Subcutaneous abdominal adipose tissue (tissue), 5 donors: ENCODE measurements at regions not wholly inside any gene's neighbourhood (a gene's known extent, or its start where the extent isn't known, plus 50 kb on each side); places are given as distances from the start of the nearest gene placed in this dataset.
"Not testable (repeated sequence)": the region's sequence is repeated elsewhere in the genome, so short reads cannot be mapped to it uniquely, and the experiment has no call there.

Source experiments
- H3K27ac ChIP-seq: one replicate; pipeline ENCODE4 v1.7.0; 2013; ENCODE audit warnings: low read depth, mild to moderate bottlenecking, inconsistent platforms, low read length, moderate library complexity
- H3K27me3 ChIP-seq, 5 donors: one replicate each; pipeline ENCODE4 v1.7.0; 2013; ENCODE audit warnings: low read length in 5 of 5, inconsistent platforms in 1 of 5; ENCODE audit not compliant: control insufficient read depth in 5 of 5, insufficient read depth in 4 of 5
- H3K36me3 ChIP-seq, 5 donors: one replicate each; pipeline ENCODE4 v1.7.0; 2013; ENCODE audit warnings: low read length in 5 of 5; ENCODE audit not compliant: control insufficient read depth in 5 of 5, insufficient read depth in 5 of 5
- H3K4me1 ChIP-seq, 5 donors: one replicate each; pipeline ENCODE4 v1.7.0; 2013; ENCODE audit warnings: low read length in 5 of 5, mild to moderate bottlenecking in 3 of 5, moderate library complexity in 1 of 5; ENCODE audit not compliant: control insufficient read depth in 5 of 5, insufficient read depth in 5 of 5
- H3K4me3 ChIP-seq, 5 donors: one replicate each; pipeline ENCODE4 v1.7.0; 2013; ENCODE audit warnings: low read length in 5 of 5, low read depth in 1 of 5
- H3K9ac ChIP-seq, 5 donors: one replicate each; pipeline ENCODE4 v1.7.0; 2013; ENCODE audit warnings: low read length in 5 of 5, mild to moderate bottlenecking in 4 of 5, moderate library complexity in 3 of 5
- H3K9me3 ChIP-seq, 5 donors: one replicate each; pipeline ENCODE4 v1.7.0; 2013; ENCODE audit warnings: low read length in 5 of 5; ENCODE audit not compliant: control insufficient read depth in 5 of 5
- donor health status: healthy.
- donor health status: healthy.
- donor health status: healthy.
- donor health status: healthy.
- donor health status: healthy.

DNA sequence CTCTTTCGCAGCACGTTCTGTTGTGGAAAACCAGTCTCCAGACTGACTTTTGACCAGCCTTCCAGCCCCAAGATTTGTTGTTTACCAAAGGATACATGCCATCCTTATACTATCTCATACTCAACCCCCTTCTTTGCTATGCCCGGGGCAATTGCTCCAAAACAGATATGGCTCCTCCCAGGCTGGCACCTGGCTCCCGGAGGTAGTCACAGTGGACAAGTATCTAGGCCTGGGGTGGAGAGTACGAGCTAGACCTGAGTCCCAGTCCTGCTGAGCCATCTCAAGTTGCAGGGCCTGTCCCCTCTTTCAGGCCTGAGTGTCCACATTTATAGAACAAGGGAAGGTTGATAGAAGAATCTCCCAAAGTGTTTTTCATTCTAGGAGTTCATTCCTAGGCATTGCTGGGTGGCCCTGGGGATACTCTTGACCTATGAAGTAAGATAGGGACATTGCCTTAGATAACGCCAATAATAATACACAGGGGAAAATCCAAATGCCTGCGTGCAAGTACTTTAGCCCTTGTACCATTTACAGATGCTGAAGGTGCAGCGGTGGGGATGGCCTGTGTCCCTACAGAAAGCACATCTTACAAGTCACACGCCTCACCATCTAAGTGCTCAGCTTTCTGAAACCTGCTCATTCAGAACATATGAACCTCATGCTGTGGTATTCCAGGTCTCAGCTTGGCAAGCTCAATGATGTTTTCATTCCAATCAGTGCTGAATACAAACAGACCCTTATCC lies 136.7 kb upstream of the MAMLD1 start:
- Histone ChIP-seq H3K9me3 (no peaks in the 10 kb centered on the region), H3K4me1 (no peaks in the 10 kb centered on the region), H3K27me3 (peaks cover 3 to 13% (median 4%) of the 10 kb centered on the region in 5 donors), H3K27ac (no peak overlapping the region), H3K4me3 (no peak overlapping the region), H3K36me3 (no peaks in the 10 kb centered on the region), H3K9ac (no peak overlapping the region)

DNA sequence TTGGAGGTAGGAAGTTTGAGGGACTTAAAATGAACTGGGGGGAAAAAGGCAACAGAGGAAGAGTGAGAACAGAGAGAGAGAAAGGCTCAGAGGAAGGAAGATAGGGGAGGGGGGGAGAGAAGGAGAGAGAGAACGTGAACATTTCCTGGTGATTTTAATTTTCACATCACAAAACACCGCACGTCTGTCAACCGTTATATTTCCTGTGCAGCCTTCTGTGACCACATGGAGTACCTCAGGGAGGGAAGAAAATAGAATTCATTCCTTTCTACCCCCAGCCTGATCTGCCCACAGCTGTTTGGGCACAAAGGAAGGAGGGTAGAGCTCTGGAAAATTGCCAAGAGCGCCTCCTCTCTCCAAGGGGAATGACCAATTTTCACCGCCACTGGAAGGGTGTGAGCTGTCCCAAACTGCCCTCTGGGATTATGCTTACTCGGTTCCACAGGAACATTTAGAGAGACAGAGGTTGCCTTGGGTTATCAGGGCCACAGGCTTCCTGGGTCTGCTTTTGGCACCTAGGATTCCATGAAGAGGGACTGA lies 135.7 kb upstream of the MAMLD1 start:
- H3K27me3 ChIP-seq, result peaks cover 3 to 11% (median 4%) of the 10 kb centered on the region in 5 donors
- no peaks in the 10 kb centered on the region for H3K4me1 ChIP-seq
- H3K9ac ChIP-seq, result no peak overlapping the region
- no peaks in the 10 kb centered on the region for H3K9me3 ChIP-seq
- H3K36me3 ChIP-seq, result no peaks in the 10 kb centered on the region
- H3K27ac ChIP-seq, result no peak overlapping the region
- no peak overlapping the region for H3K4me3 ChIP-seq

DNA sequence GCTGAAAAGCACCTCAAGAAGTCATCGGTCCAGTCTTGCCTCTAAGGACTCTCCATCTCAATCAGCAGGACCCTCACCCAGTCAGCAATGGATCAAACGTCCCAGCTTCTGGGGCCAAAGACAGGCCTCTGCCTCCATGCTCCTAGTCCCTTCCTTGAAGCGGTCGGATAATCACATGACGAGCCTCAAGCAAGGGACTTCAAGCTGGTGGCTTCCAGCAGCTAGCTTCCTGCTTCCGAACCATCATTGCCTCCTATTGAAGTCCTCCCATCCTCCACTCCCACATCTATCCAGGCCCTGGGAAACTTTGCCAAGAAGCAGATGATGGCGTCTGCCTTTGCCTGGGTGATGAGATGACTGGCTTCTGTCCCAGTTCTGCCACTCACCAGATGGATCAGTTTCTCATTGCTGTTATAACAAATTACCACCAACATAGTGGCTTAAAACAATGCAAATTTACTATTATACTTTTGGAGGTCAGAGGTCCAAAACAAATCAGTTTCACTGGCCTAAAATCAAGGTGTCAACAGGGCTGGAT lies 135.2 kb upstream of the MAMLD1 start:
- no peaks in the 10 kb centered on the region for H3K9me3 ChIP-seq
- H3K4me1 ChIP-seq, result no peaks in the 10 kb centered on the region
- no peak overlapping the region for H3K27ac ChIP-seq
- H3K4me3 ChIP-seq, result no peak overlapping the region
- no peak overlapping the region for H3K9ac ChIP-seq
- H3K27me3 ChIP-seq, result peaks cover 3 to 11% (median 4%) of the 10 kb centered on the region in 5 donors
- no peaks in the 10 kb centered on the region for H3K36me3 ChIP-seq

DNA sequence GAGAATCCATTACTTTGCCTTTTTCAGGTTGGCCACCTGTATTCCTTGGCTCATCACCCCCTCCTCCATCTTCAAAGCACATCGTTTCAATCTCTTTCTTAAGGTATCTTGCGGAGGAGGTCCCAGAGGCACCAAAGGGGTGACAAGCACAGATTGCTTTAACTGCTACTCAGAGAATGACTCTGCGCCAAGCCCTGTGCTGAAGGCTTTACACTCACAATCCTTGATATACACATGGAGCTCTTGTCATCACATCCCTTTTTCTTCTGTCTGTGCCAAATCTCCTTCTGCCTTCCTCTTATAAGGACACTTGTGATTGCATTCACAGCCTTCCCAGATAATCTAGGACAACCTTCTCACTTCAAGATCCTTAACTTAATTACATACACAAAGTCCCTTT lies 134.7 kb upstream of the MAMLD1 start:
- no peaks in the 10 kb centered on the region for H3K9me3 ChIP-seq
- no peak overlapping the region for H3K27ac ChIP-seq
- peaks cover 3 to 11% (median 4%) of the 10 kb centered on the region in 5 donors for H3K27me3 ChIP-seq
- no peaks in the 10 kb centered on the region for H3K36me3 ChIP-seq
- no peak overlapping the region for H3K4me3 ChIP-seq
- H3K4me1 ChIP-seq, result no peaks in the 10 kb centered on the region
- no peak overlapping the region for H3K9ac ChIP-seq

DNA sequence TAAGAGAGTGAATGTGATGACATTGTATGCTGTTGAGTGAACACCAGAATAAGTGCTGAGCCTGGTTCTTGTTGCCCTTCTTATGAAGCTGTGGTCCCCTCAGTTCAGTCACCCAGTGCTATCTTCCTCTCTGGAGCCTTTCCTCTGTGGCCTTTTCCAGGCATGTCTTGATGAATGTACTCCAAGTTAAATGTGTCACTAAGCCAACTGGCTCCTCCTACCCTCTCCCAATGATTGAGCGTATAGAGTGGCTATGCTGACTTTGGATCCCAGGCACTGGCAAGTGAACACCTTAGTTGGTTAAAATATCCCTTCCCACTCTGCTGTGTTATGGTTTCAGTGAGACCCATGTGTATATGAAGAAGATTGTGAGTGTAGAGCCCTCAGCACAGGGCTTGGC lies 134.1 kb upstream of the MAMLD1 start:
- Histone ChIP-seq H3K36me3 (no peaks in the 10 kb centered on the region), H3K4me3 (no peak overlapping the region), H3K27ac (no peak overlapping the region), H3K27me3 (peaks cover 0 to 11% (median 3%) of the 10 kb centered on the region in 5 donors), H3K9ac (no peak overlapping the region), H3K4me1 (no peaks in the 10 kb centered on the region), H3K9me3 (no peaks in the 10 kb centered on the region)

DNA sequence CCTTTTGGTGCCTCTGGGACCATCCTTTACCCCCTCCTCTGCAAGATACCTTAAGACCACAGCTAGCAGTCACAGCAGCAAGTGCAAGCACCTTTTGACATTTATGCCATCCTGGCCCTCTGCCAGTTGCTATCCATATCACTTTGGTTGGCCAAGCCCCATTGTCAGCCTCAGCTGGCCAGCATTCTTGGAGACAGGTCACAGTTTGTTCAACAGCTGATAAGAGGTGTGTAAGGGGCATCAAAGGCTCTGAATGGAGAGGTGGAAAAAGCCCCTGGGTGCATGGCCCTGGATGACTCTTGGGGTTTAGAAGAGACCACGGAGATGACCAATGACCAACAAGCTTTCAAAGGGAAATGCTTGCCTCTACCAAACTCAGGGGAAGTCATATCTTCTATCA lies 133.6 kb upstream of the MAMLD1 start:
- Histone ChIP-seq H3K4me3 (no peak overlapping the region), H3K4me1 (no peaks in the 10 kb centered on the region), H3K27me3 (peaks cover 0 to 11% (median 3%) of the 10 kb centered on the region in 5 donors), H3K9me3 (no peaks in the 10 kb centered on the region), H3K27ac (no peak overlapping the region), H3K36me3 (no peaks in the 10 kb centered on the region), H3K9ac (no peak overlapping the region)

DNA sequence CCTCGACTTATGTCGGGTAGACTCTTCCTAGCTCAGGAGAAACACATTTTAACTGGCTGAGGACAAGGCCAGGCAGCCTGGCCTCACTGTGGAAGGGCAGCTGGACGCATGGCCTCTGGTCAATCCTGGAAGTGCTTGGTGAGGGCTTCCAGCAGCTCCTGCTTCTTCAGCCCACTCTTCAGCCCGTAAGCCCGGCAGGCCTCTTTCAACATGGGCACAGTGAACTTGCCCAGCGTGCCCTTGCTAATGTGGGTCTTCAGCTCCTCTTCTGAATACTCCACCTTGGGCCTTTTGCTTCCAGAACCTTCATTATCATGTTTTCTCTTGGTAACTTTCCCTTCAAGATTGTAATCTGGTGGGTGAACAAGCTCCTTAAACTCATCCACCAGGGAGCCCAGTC lies 132.2 kb upstream of the MAMLD1 start:
- not testable (repeated sequence) for H3K27ac ChIP-seq, H3K4me1 ChIP-seq, H3K36me3 ChIP-seq, H3K9ac ChIP-seq, H3K4me3 ChIP-seq, H3K9me3 ChIP-seq, H3K27me3 ChIP-seq

DNA sequence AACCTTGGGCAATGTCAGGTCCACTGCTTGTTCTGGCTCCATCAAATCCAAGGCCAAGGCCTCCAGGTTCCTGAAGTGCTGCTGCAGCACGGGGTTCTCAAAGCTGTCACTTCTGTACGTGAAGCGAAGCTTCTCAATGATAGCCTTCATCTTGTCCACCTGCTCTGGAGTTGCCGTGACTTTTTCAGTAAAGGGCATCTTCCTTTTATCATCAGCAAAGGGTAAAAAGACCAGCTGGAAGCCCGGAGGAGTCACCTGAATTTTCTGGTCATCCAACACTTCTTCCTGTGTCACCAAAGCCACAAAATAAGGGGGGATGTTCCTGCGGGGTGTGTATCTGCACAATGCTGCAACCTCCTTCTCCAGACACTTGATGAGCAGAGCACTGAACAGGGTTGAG lies 131.7 kb upstream of the MAMLD1 start:
- H3K4me3 ChIP-seq, H3K4me1 ChIP-seq, H3K27me3 ChIP-seq, H3K36me3 ChIP-seq, H3K9me3 ChIP-seq, H3K27ac ChIP-seq, H3K9ac ChIP-seq: not testable (repeated sequence)

DNA sequence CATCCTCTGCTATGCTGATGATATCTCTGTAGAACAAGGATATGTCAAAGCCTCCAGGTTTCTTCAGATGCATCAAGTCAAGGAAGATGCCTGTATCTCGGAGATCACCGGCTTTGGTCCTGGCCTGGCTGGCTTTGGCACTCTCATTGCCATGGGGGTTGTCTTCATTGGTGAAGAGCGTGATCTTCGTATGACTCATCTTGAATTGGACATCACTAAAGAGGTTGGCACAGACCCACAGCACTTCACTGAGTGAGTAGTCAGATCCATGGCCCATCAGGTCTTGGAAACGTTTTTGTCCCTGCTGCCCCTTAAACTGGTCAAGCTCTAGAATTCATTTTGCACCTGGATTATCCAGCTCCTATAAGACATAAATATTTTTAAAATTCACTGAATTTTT lies 130.9 kb upstream of the MAMLD1 start:
- not testable (repeated sequence) for H3K4me1 ChIP-seq, H3K27me3 ChIP-seq, H3K9ac ChIP-seq, H3K4me3 ChIP-seq, H3K9me3 ChIP-seq, H3K27ac ChIP-seq, H3K36me3 ChIP-seq

DNA sequence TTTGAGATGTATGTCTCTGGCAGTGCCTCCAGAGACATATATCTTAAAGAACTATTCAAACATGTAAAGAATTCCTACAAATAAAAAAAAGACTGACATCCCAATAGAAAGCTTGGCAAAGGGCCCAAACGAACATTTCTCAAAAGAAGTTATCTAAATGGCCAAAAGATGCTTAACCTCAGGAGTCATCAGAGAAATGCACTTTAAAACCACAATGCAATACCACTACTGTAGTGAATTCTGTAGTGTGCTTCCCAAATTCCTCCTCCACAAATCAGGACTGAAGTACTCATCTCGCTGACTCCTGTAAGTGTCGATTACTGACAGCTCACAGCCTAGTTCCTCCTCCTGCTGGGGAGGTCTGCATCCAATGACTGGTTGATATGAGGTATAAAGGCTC lies 129.0 kb upstream of the MAMLD1 start:
- no peak overlapping the region for H3K9ac ChIP-seq
- no peaks in the 10 kb centered on the region for H3K36me3 ChIP-seq
- H3K4me1 ChIP-seq, result no peaks in the 10 kb centered on the region
- no peak overlapping the region for H3K27ac ChIP-seq
- H3K4me3 ChIP-seq, result no peak overlapping the region
- H3K9me3 ChIP-seq, result no peaks in the 10 kb centered on the region
- peaks cover 0 to 1% (median 0%) of the 10 kb centered on the region in 5 donors for H3K27me3 ChIP-seq
